IMR-90 (cell line): ENCODE measurements at regions not wholly inside any gene's neighbourhood (a gene's known extent, or its start where the extent isn't known, plus 50 kb on each side); places are given as distances from the start of the nearest gene placed in this dataset.

Experiments
- ATAC-seq: fragments of 200-7000 bp; cut with Tn5 transposase; 2 replicates; pipeline ENCODE4 v1.9.1; 2020; ENCODE audit warnings: low read depth, mild to moderate bottlenecking, moderate library complexity
- BruUV-seq: library from RNA; stranded (reverse); fragments of 400-500 nt; replicated peaks from 2 replicates; lab custom pipeline; 2021; lab: Mats Ljungman, UMichigan
- CTCF ChIA-PET: fragments of 300-600 bp; formaldehyde crosslinking; extraction: SDS; loops from one replicate; lab custom pipeline; 2021; ENCODE audit warnings: antibody characterized with exemption; lab: Yijun Ruan, JAX
- POLR2A ChIA-PET: fragments of 300-600 bp; sonication (Branson Sonifier 250); formaldehyde crosslinking; loops from one replicate; lab custom pipeline; 2022; ENCODE audit warnings: antibody characterized with exemption; ENCODE audit not compliant: unreplicated experiment; lab: Charles Lee
- DNase-seq: peaks from one replicate; pipeline ENCODE4 v3.0.0; 2013
- H2AFZ ChIP-seq: replicated peaks from 2 replicates; pipeline ENCODE3; 2013; ENCODE audit warnings: low read length, mild to moderate bottlenecking; ENCODE audit not compliant: poor library complexity
- H2AK5ac ChIP-seq: 2 replicates; pipeline ENCODE4 v1.6.1; 2013; ENCODE audit warnings: low read depth, low read length, inconsistent platforms
- H2AK9ac ChIP-seq: replicated peaks from 2 replicates; pipeline ENCODE3; 2013; ENCODE audit warnings: mild to moderate bottlenecking, low read depth, low read length, moderate library complexity; ENCODE audit not compliant: poor library complexity
- H2BK120ac ChIP-seq: 2 replicates; pipeline ENCODE4 v1.6.1; 2013; ENCODE audit warnings: low read depth, low read length, inconsistent platforms
- H2BK15ac ChIP-seq: 3 replicates; pipeline ENCODE4 v1.6.1; 2013; ENCODE audit warnings: low read depth, low read length, inconsistent platforms
- H2BK20ac ChIP-seq: 2 replicates; pipeline ENCODE4 v1.6.1; 2013; ENCODE audit warnings: low read depth, mild to moderate bottlenecking, inconsistent platforms, low read length, moderate library complexity
- H2BK5ac ChIP-seq: 2 replicates; pipeline ENCODE4 v1.6.1; 2013; ENCODE audit warnings: mild to moderate bottlenecking, low read depth, low read length, inconsistent platforms; ENCODE audit not compliant: poor library complexity, severe bottlenecking
- H3K14ac ChIP-seq: replicated peaks from 2 replicates; pipeline ENCODE4 v1.6.1; 2013; ENCODE audit warnings: low read depth, low read length, inconsistent platforms
- H3K18ac ChIP-seq: 2 replicates; pipeline ENCODE4 v1.6.1; 2013; ENCODE audit warnings: low read depth, low read length, control low read depth
- H3K23ac ChIP-seq: 2 replicates; pipeline ENCODE4 v1.6.1; 2013; ENCODE audit warnings: low read depth, low read length, inconsistent platforms
- H3K27ac ChIP-seq: 2 replicates; pipeline ENCODE4 v1.5.1; 2013; ENCODE audit warnings: mild to moderate bottlenecking, control low read depth, low read length; ENCODE audit not compliant: insufficient read depth
- H3K27me3 ChIP-seq: 2 replicates; pipeline ENCODE4 v1.6.1; 2013; ENCODE audit warnings: low read length; ENCODE audit not compliant: control insufficient read depth, insufficient read depth
- H3K36me3 ChIP-seq: 2 replicates; pipeline ENCODE4 v1.6.1; 2013; ENCODE audit warnings: low read length, mixed read lengths; ENCODE audit not compliant: control insufficient read depth, insufficient read depth
- H3K4ac ChIP-seq: 2 replicates; pipeline ENCODE4 v1.6.1; 2013; ENCODE audit warnings: low read depth, low read length, inconsistent platforms
- H3K4me1 ChIP-seq: 2 replicates; pipeline ENCODE4 v1.6.1; 2013; ENCODE audit warnings: low read length, mixed read lengths; ENCODE audit not compliant: control insufficient read depth, insufficient read depth
- H3K4me2 ChIP-seq: 2 replicates; pipeline ENCODE4 v1.6.1; 2013; ENCODE audit warnings: low read depth, mild to moderate bottlenecking, control low read depth, low read length, moderate library complexity
- H3K4me3 ChIP-seq: 2 replicates; pipeline ENCODE4 v1.5.1; 2013; ENCODE audit warnings: low read depth, mild to moderate bottlenecking, control low read depth, low read length, moderate library complexity; ENCODE audit not compliant: insufficient read depth
- H3K56ac ChIP-seq: 2 replicates; pipeline ENCODE4 v1.6.1; 2013; ENCODE audit warnings: low read length, inconsistent platforms; ENCODE audit not compliant: insufficient read depth; ENCODE audit errors: extremely low read depth
- H3K79me1 ChIP-seq, 2 experiments: 2 replicates each; pipeline ENCODE4 v1.6.1; 2013; ENCODE audit warnings: low read length in 2 of 2, inconsistent platforms in 1 of 2, low read depth in 1 of 2
- H3K9ac ChIP-seq: 2 replicates; pipeline ENCODE4 v1.6.1; 2013; ENCODE audit warnings: low read depth, low read length, control low read depth
- H3K9me1 ChIP-seq: 2 replicates; pipeline ENCODE4 v1.6.1; 2013; ENCODE audit warnings: low read length, inconsistent platforms; ENCODE audit not compliant: insufficient read depth
- H3K9me3 ChIP-seq: 2 replicates; pipeline ENCODE4 v1.6.1; 2013; ENCODE audit warnings: low read length; ENCODE audit not compliant: control insufficient read depth, insufficient read depth
- H4K20me1 ChIP-seq: 2 replicates; pipeline ENCODE4 v1.6.1; 2013; ENCODE audit warnings: low read length, inconsistent platforms; ENCODE audit not compliant: insufficient read depth
- H4K5ac ChIP-seq: 2 replicates; pipeline ENCODE4 v1.6.1; 2013; ENCODE audit warnings: mild to moderate bottlenecking, low read depth, low read length, control low read depth
- H4K8ac ChIP-seq, 2 experiments: 2 replicates each; pipeline ENCODE4 v1.6.1; 2013; ENCODE audit warnings: low read depth in 2 of 2, low read length in 2 of 2, control low read depth in 1 of 2, inconsistent platforms in 1 of 2
- H4K91ac ChIP-seq: 2 replicates; pipeline ENCODE4 v1.6.1; 2013; ENCODE audit warnings: low read depth, low read length, inconsistent platforms; ENCODE audit not compliant: insufficient read depth
- BHLHE40 ChIP-seq: fragments of 150-350 bp; IDR thresholded peaks from 2 replicates; pipeline ENCODE4 v1.6.1; 2016; ENCODE audit warnings: mild to moderate bottlenecking, low read depth, low read length
- CEBPB ChIP-seq: IDR thresholded peaks from 2 replicates; pipeline ENCODE4 v1.6.1; 2012; ENCODE audit warnings: low read depth, low read length, improper control_type of control experiment
- CHD1 ChIP-seq: IDR thresholded peaks from 2 replicates; pipeline ENCODE4 v1.6.1; 2012; ENCODE audit warnings: low read depth, low read length, improper control_type of control experiment
- CTCF ChIP-seq: conservative IDR thresholded peaks from 2 replicates; pipeline ENCODE4 v1.5.1; 2012; ENCODE audit warnings: mild to moderate bottlenecking, low read depth, low read length, improper control_type of control experiment
- ELK1 ChIP-seq: fragments of 150-350 bp; IDR thresholded peaks from 2 replicates; pipeline ENCODE4 v1.6.1; 2016; ENCODE audit warnings: low read depth, mild to moderate bottlenecking, low read length, moderate library complexity, borderline replicate concordance
- FOS ChIP-seq: fragments of 150-350 bp; IDR thresholded peaks from 2 replicates; pipeline ENCODE4 v1.6.1; 2016; ENCODE audit warnings: low read depth, low read length
- MAFK ChIP-seq: IDR thresholded peaks from 2 replicates; pipeline ENCODE4 v1.6.1; 2012; ENCODE audit warnings: low read depth, low read length, improper control_type of control experiment
- MAZ ChIP-seq: IDR thresholded peaks from 2 replicates; pipeline ENCODE4 v1.6.1; 2012; ENCODE audit warnings: low read depth, mild to moderate bottlenecking, low read length, improper control_type of control experiment, moderate library complexity, borderline replicate concordance
- MXI1 ChIP-seq: IDR thresholded peaks from 2 replicates; pipeline ENCODE4 v1.6.1; 2012; ENCODE audit warnings: low read depth, mild to moderate bottlenecking, low read length, moderate library complexity, borderline replicate concordance
- NFE2L2 ChIP-seq: fragments of 150-350 bp; IDR thresholded peaks from 2 replicates; pipeline ENCODE4 v1.6.1; 2016; ENCODE audit warnings: low read depth, mild to moderate bottlenecking, low read length
- POLR2A ChIP-seq: IDR thresholded peaks from 2 replicates; pipeline ENCODE4 v1.6.1; 2012; ENCODE audit warnings: mild to moderate bottlenecking, low read depth, low read length
- RAD21 ChIP-seq: IDR thresholded peaks from 2 replicates; pipeline ENCODE4 v1.6.1; 2012; ENCODE audit warnings: low read length, improper control_type of control experiment
- RCOR1 ChIP-seq: IDR thresholded peaks from 2 replicates; pipeline ENCODE4 v1.6.1; 2012; ENCODE audit warnings: mild to moderate bottlenecking, low read length, improper control_type of control experiment; ENCODE audit not compliant: insufficient replicate concordance
- RFX5 ChIP-seq: IDR thresholded peaks from 2 replicates; pipeline ENCODE4 v1.8.0; 2012; ENCODE audit warnings: low read depth, mild to moderate bottlenecking, low read length, moderate library complexity
- SMC3 ChIP-seq: fragments of 150-350 bp; IDR thresholded peaks from 2 replicates; pipeline ENCODE4 v1.6.1; 2016; ENCODE audit warnings: low read depth, mild to moderate bottlenecking, antibody characterized with exemption, low read length, moderate library complexity
- USF2 ChIP-seq: fragments of 150-350 bp; IDR thresholded peaks from 2 replicates; pipeline ENCODE4 v1.6.1; 2017; ENCODE audit warnings: mild to moderate bottlenecking, antibody characterized with exemption, low read length, low read depth
- WGBS, 2 experiments: methylation state at CpG; one replicate each; pipeline versions ENCODE4 v1.1.5 to v1.1.7; 2013; ENCODE audit warnings: missing lambda C conversion rate in 2 of 2; ENCODE audit not compliant: insufficient read length in 1 of 2; ENCODE audit errors: extremely low coverage in 2 of 2; 5-methylcytosine and 5-hydroxymethylcytosine counted together
- dilution Hi-C: fragments of 300-500 bp; cut with HindIII; formaldehyde crosslinking; loops from one replicate; pipeline ENCODE4 v1.14.3; 2018; ENCODE audit warnings: low sequenced_read_pairs; ENCODE audit not compliant: unreplicated experiment
- in situ Hi-C: fragments of 300-500 bp; cut with MboI; formaldehyde crosslinking; loops from 3 replicates; pipeline ENCODE4 v1.14.3; 2019; ENCODE audit warnings: low sequenced_read_pairs, inconsistent platforms, mixed read lengths
- intact Hi-C: fragments of 100-400 bp; cut with micrococcal nuclease; formaldehyde crosslinking; loops from 2 replicates; pipeline ENCODE4 v1.10.0; 2022

GRCh38 chr5:126062398-126063221, 360.6 kb upstream of the GRAMD2B start:
- no peak overlapping the region for H3K23ac ChIP-seq
- H3K27ac ChIP-seq: no peak overlapping the region
- 0% methylated on average over 1 of the region's 1 CpG; no CpG with 5 or more reads in 1 of the 2 experiments for WGBS, 2 experiments
- H2AK5ac ChIP-seq: no peak overlapping the region
- H3K56ac ChIP-seq: no peak overlapping the region
- H2BK15ac ChIP-seq: no peak overlapping the region
- H3K4me3 ChIP-seq: no peak overlapping the region
- intact Hi-C loops: no loop called here
- H3K36me3 ChIP-seq: no peaks in the 10 kb centered on the region
- H4K8ac ChIP-seq: no peak overlapping the region
- ATAC-seq (no peak), DNase-seq (no peak)
- H2AK9ac ChIP-seq: no peak overlapping the region
- H3K14ac ChIP-seq: no peak overlapping the region
- no peak overlapping the region for H3K4me2 ChIP-seq
- H2BK20ac ChIP-seq: no peak overlapping the region
- TF ChIP-seq MAFK (no peak), CTCF (no peak), CHD1 (no peak), USF2 (no peak), POLR2A (no peak), RAD21 (no peak), RCOR1 (no peak), MAZ (no peak), NFE2L2 (no peak), MXI1 (no peak), FOS (no peak), SMC3 (no peak), BHLHE40 (no peak), ELK1 (no peak), RFX5 (no peak), CEBPB (no peak)
- BruUV-seq: no TSS peak
- peaks cover 2% of the 10 kb centered on the region; the same call in 1 of the 2 replicates for H3K9me3 ChIP-seq
- in situ Hi-C loops: no loop called here
- no peaks in the 10 kb centered on the region for H3K79me1 ChIP-seq
- ChIA-PET CTCF (no interaction called here), POLR2A (no interaction called here)
- no peaks in the 10 kb centered on the region for H4K20me1 ChIP-seq
- H2BK120ac ChIP-seq: no peak overlapping the region
- H3K4me1 ChIP-seq: no peaks in the 10 kb centered on the region
- no peak overlapping the region for H3K4ac ChIP-seq
- H3K9ac ChIP-seq: no peak overlapping the region
- dilution Hi-C loops: no loop called here
- no peak overlapping the region for H4K91ac ChIP-seq
- H3K9me1 ChIP-seq: no peaks in the 10 kb centered on the region
- no peaks in the 10 kb centered on the region for H3K27me3 ChIP-seq
- H2BK5ac ChIP-seq: no peak overlapping the region
- H2AFZ ChIP-seq: no peak overlapping the region
- no peak overlapping the region for H4K5ac ChIP-seq
- H3K18ac ChIP-seq: no peak overlapping the region
